HEK293 (cell line): ENCODE measurements at regions not wholly inside any gene's neighbourhood (a gene's known extent, or its start where the extent isn't known, plus 50 kb on each side); places are given as distances from the start of the nearest gene placed in this dataset.

Experiments used
- YY1 ChIP-seq: fragments of 450-650 bp; formaldehyde crosslinking; IDR thresholded peaks from 2 replicates; pipeline ENCODE4 v1.5.1; 2018; ENCODE audit warnings: missing biosample characterization, missing genetic modification characterization
- ZNF112 ChIP-seq: fragments of 450-650 bp; formaldehyde crosslinking; IDR thresholded peaks from 2 replicates; pipeline ENCODE4 v1.5.0; 2017; ENCODE audit warnings: missing biosample characterization, missing genetic modification characterization
- ZNF138 ChIP-seq: fragments of 450-650 bp; formaldehyde crosslinking; IDR thresholded peaks from 2 replicates; pipeline ENCODE4 v1.5.1; 2016; ENCODE audit warnings: missing biosample characterization, missing genetic modification characterization, borderline replicate concordance
- ZNF274 ChIP-seq, 2 experiments: fragments of 200-500 bp in 1 of 2; fragments of 450-650 bp in 1 of 2; sonication (Bioruptor generic) in 1 of 2; formaldehyde crosslinking in 1 of 2; IDR thresholded peaks; 2 replicates each; pipeline versions ENCODE4 v1.5.1 to v1.6.1; 2014 to 2016; ENCODE audit warnings: borderline replicate concordance in 1 of 2, inconsistent platforms in 1 of 2, low read length in 1 of 2, missing biosample characterization in 1 of 2, missing genetic modification characterization in 1 of 2
- ZNF324 ChIP-seq: fragments of 450-650 bp; formaldehyde crosslinking; IDR thresholded peaks from 2 replicates; pipeline ENCODE4 v1.5.1; 2016; ENCODE audit warnings: missing biosample characterization, missing genetic modification characterization
- ZNF658 ChIP-seq: fragments of 450-650 bp; formaldehyde crosslinking; IDR thresholded peaks from 2 replicates; pipeline ENCODE4; 2016; ENCODE audit warnings: missing biosample characterization, missing genetic modification characterization
- ZNF664 ChIP-seq: fragments of 450-650 bp; formaldehyde crosslinking; IDR thresholded peaks from 2 replicates; pipeline ENCODE4 v1.5.1; 2016; ENCODE audit warnings: missing biosample characterization, missing genetic modification characterization
- ZNF776 ChIP-seq: fragments of 450-650 bp; formaldehyde crosslinking; IDR thresholded peaks from 2 replicates; pipeline ENCODE4 v1.5.0; 2017; ENCODE audit warnings: missing biosample characterization, missing genetic modification characterization, borderline replicate concordance
- ZNF777 ChIP-seq: fragments of 450-650 bp; formaldehyde crosslinking; IDR thresholded peaks from 2 replicates; pipeline ENCODE4 v1.5.1; 2017; ENCODE audit warnings: missing biosample characterization, missing genetic modification characterization, borderline replicate concordance
- TF ChIP-seq, protein P1 (sequence below): fragments of 450-650 bp; formaldehyde crosslinking; IDR thresholded peaks from 2 replicates; pipeline ENCODE4 v1.5.1; 2016; ENCODE audit warnings: missing biosample characterization, missing genetic modification characterization
- TF ChIP-seq, protein P2 (sequence below): fragments of 450-650 bp; formaldehyde crosslinking; IDR thresholded peaks from 2 replicates; pipeline ENCODE4 v1.5.1; 2016; ENCODE audit warnings: missing biosample characterization, missing genetic modification characterization, borderline replicate concordance
- TF ChIP-seq, protein P3 (sequence below): fragments of 450-650 bp; formaldehyde crosslinking; IDR thresholded peaks from 2 replicates; pipeline ENCODE4 v1.5.1; 2016; ENCODE audit warnings: missing biosample characterization, missing genetic modification characterization
- TF ChIP-seq, protein P4 (sequence below): sonication (generic); formaldehyde crosslinking; IDR thresholded peaks from 2 replicates; pipeline ENCODE4 v1.8.1; 2022; ENCODE audit warnings: mild to moderate bottlenecking, moderate library complexity, missing genetic modification reagents

DNA sequence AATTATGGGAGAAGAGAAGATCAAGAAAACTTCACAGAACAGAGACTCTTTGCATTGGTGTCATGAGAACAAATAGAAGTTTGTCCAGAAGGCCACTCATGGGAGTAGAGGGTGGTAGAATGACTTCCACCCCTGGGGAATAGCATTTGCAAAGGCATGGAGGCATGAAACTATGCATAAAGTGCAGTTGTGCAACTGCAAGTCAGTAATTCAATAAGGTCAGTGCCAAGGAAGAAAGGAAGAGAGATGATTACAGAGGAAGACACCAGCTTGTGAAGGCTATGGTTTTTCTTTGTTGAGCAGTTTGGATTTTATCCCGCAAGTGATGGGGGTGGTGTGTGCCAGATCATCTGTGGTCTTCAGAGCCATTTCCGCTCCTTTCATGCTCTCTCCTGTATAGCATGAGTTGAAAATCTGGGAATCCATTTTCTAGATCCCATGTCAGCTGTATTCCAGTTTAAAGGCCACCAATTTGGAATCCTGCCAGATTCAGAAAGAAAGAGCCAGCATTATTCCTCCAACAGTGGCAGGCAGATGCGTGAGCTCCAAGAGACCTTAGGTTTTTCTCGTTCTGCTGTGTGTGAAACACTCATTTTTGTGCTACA lies 67.6 kb upstream of the GRIN2B start:
- TF ChIP-seq, protein P1, sequence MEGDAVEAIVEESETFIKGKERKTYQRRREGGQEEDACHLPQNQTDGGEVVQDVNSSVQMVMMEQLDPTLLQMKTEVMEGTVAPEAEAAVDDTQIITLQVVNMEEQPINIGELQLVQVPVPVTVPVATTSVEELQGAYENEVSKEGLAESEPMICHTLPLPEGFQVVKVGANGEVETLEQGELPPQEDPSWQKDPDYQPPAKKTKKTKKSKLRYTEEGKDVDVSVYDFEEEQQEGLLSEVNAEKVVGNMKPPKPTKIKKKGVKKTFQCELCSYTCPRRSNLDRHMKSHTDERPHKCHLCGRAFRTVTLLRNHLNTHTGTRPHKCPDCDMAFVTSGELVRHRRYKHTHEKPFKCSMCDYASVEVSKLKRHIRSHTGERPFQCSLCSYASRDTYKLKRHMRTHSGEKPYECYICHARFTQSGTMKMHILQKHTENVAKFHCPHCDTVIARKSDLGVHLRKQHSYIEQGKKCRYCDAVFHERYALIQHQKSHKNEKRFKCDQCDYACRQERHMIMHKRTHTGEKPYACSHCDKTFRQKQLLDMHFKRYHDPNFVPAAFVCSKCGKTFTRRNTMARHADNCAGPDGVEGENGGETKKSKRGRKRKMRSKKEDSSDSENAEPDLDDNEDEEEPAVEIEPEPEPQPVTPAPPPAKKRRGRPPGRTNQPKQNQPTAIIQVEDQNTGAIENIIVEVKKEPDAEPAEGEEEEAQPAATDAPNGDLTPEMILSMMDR (tag by site-specific recombination) = no peak
- TF ChIP-seq, protein P2, sequence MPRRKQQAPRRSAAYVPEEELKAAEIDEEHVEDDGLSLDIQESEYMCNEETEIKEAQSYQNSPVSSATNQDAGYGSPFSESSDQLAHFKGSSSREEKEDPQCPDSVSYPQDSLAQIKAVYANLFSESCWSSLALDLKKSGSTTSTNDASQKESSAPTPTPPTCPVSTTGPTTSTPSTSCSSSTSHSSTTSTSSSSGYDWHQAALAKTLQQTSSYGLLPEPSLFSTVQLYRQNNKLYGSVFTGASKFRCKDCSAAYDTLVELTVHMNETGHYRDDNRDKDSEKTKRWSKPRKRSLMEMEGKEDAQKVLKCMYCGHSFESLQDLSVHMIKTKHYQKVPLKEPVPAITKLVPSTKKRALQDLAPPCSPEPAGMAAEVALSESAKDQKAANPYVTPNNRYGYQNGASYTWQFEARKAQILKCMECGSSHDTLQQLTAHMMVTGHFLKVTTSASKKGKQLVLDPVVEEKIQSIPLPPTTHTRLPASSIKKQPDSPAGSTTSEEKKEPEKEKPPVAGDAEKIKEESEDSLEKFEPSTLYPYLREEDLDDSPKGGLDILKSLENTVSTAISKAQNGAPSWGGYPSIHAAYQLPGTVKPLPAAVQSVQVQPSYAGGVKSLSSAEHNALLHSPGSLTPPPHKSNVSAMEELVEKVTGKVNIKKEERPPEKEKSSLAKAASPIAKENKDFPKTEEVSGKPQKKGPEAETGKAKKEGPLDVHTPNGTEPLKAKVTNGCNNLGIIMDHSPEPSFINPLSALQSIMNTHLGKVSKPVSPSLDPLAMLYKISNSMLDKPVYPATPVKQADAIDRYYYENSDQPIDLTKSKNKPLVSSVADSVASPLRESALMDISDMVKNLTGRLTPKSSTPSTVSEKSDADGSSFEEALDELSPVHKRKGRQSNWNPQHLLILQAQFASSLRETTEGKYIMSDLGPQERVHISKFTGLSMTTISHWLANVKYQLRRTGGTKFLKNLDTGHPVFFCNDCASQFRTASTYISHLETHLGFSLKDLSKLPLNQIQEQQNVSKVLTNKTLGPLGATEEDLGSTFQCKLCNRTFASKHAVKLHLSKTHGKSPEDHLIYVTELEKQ = no peak
- TF ChIP-seq ZNF138 (no peak), ZNF324 (tag by site-specific recombination) (no peak), ZNF776 (tag by site-specific recombination) (no peak), ZNF274 (IDR thresholded peaks at IDR 0.05; ENCODE audit: low read length) (no peak), ZNF274 (tag by site-specific recombination; IDR thresholded peaks at IDR 0.05; ENCODE audit: borderline replicate concordance) (no peak), ZNF658 (no peak), ZNF112 (tag by site-specific recombination) (no peak), YY1 (tag by site-specific recombination) (no peak), ZNF777 (no peak), ZNF664 (tag by site-specific recombination) (no peak)
- TF ChIP-seq, protein P3, sequence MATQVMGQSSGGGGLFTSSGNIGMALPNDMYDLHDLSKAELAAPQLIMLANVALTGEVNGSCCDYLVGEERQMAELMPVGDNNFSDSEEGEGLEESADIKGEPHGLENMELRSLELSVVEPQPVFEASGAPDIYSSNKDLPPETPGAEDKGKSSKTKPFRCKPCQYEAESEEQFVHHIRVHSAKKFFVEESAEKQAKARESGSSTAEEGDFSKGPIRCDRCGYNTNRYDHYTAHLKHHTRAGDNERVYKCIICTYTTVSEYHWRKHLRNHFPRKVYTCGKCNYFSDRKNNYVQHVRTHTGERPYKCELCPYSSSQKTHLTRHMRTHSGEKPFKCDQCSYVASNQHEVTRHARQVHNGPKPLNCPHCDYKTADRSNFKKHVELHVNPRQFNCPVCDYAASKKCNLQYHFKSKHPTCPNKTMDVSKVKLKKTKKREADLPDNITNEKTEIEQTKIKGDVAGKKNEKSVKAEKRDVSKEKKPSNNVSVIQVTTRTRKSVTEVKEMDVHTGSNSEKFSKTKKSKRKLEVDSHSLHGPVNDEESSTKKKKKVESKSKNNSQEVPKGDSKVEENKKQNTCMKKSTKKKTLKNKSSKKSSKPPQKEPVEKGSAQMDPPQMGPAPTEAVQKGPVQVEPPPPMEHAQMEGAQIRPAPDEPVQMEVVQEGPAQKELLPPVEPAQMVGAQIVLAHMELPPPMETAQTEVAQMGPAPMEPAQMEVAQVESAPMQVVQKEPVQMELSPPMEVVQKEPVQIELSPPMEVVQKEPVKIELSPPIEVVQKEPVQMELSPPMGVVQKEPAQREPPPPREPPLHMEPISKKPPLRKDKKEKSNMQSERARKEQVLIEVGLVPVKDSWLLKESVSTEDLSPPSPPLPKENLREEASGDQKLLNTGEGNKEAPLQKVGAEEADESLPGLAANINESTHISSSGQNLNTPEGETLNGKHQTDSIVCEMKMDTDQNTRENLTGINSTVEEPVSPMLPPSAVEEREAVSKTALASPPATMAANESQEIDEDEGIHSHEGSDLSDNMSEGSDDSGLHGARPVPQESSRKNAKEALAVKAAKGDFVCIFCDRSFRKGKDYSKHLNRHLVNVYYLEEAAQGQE (tag by site-specific recombination) = no peak
- TF ChIP-seq, protein P4, sequence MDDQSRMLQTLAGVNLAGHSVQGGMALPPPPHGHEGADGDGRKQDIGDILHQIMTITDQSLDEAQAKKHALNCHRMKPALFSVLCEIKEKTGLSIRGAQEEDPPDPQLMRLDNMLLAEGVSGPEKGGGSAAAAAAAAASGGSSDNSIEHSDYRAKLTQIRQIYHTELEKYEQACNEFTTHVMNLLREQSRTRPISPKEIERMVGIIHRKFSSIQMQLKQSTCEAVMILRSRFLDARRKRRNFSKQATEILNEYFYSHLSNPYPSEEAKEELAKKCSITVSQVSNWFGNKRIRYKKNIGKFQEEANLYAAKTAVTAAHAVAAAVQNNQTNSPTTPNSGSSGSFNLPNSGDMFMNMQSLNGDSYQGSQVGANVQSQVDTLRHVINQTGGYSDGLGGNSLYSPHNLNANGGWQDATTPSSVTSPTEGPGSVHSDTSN (CRISPR knock-in tag) = no peak
